ENCODE measurements at regions not wholly inside any gene's neighbourhood (a gene's known extent, or its start where the extent isn't known, plus 50 kb on each side); places are given as distances from the start of the nearest gene placed in this dataset.

- TF ChIP-seq CSDC2 (CRISPR knock-in tag; IDR thresholded peaks at IDR 0.05) (no peak), ZNF8 (CRISPR knock-in tag; IDR thresholded peaks at IDR 0.05) (no peak), TSHZ2 (CRISPR knock-in tag; IDR thresholded peaks at IDR 0.05) (no peak), ISL1 (CRISPR knock-in tag; IDR thresholded peaks at IDR 0.05) (no peak)
Measured at GRCh38 chr3:164478323-164478722, 600.0 kb downstream of the SI start.
